ENCODE measurements at regions not wholly inside any gene's neighbourhood (a gene's known extent, or its start where the extent isn't known, plus 50 kb on each side); places are given as distances from the start of the nearest gene placed in this dataset.

DNA sequence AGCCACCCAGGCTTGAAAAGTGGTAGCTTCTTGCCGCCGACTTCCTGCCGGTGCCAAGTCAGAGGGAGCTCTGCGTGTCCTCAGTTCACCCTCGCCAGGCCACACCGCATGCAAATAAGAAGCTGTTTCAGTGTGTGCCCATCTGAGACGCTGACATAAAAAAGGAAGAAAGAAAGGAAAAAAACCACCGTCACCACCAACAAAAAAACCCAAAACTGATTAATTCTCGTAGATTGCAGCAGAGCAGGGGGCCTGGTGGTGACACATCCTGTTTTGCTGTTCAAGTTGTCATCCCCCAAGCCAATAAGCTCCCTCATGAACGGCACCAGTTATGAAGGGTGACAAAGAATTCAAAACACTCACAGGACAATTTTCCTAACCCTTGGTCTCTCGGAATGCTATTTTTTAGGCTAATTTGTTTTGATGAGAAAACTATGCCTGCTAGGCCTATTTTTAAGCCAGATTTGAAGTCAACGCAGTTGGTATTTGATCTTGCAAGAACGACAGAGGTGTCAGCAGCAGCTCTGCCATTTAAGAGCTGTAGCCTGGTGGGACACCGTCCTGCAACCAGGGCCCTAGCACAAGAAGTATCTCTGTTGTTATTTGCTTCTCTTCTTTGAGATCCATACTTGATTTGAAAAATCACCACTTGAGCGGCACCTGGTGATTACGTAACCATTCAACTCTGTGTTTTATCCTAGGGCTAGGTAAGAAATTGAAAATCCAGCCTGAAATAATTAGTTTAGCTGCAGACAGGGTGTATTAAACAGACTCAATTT is 145.6 kb downstream of the PFKFB3 start:
- no peaks in the 10 kb centered on the region for H3K27me3 ChIP-seq (ENCODE audit: control insufficient read depth, insufficient read depth, low read length)
- POLR2A ChIA-PET, result no interaction called here
- no peaks in the 10 kb centered on the region for H3K36me3 ChIP-seq (ENCODE audit: control insufficient read depth, insufficient read depth, low read length)
- TF ChIP-seq, protein P1, sequence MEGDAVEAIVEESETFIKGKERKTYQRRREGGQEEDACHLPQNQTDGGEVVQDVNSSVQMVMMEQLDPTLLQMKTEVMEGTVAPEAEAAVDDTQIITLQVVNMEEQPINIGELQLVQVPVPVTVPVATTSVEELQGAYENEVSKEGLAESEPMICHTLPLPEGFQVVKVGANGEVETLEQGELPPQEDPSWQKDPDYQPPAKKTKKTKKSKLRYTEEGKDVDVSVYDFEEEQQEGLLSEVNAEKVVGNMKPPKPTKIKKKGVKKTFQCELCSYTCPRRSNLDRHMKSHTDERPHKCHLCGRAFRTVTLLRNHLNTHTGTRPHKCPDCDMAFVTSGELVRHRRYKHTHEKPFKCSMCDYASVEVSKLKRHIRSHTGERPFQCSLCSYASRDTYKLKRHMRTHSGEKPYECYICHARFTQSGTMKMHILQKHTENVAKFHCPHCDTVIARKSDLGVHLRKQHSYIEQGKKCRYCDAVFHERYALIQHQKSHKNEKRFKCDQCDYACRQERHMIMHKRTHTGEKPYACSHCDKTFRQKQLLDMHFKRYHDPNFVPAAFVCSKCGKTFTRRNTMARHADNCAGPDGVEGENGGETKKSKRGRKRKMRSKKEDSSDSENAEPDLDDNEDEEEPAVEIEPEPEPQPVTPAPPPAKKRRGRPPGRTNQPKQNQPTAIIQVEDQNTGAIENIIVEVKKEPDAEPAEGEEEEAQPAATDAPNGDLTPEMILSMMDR (IDR thresholded peaks at IDR 0.05; ENCODE audit: insufficient read depth, low read depth, low read length), result no peak
- no peak overlapping the region for H3K4me3 ChIP-seq (ENCODE audit: low read depth, low read length)
- CTCF ChIA-PET, result interaction anchor here (0.6 kb wide), 1 partner anchor 58 kb away, joined by 3 read pairs; no protein-coding TSS in a partner anchor
- DNase-seq (ENCODE audit: low read depth), result peak; percentile 20

DNA sequence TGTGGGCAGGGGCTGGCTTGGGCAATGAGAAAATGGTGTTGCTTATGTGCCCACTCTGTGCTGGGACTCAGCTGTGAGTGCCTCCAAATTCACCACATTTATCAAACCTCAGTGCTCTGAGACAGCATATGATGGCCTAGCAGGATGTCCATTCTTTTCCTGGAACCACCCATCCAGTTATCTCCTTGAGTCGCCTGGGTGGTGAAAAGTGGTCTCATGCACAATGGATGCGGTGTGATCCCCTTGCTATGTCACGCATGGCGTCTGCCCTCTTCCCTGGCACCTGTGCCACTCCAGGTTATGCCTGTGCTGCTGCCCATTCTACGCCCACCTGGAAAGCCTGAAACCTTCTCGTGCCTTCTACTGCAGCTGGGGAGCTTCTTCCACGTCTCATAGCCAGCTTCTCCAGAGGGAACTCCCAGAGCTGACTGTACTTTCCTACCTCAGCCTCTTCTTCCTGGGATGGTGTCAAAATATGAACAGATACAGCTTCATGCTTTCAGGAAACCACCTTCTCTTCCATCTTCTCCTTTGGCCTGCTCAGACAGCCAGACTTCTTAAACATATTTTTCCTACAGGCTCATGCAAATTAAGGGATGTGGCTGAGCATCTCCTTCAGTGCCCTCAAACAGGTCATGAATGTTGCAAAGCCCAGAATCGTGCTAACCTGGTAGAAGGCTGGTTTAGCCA is 147.3 kb downstream of the PFKFB3 start:
- TF ChIP-seq, protein P1 (IDR thresholded peaks at IDR 0.05; ENCODE audit: insufficient read depth, low read depth, low read length), result no peak
- POLR2A ChIA-PET, result no interaction called here
- CTCF ChIA-PET, result interaction anchor here (0.8 kb wide), 1 partner anchor 11 kb away, joined by 3 read pairs; no protein-coding TSS in a partner anchor
- Histone ChIP-seq H3K27me3 (ENCODE audit: control insufficient read depth, insufficient read depth, low read length) (no peaks in the 10 kb centered on the region), H3K4me3 (ENCODE audit: low read depth, low read length) (no peak overlapping the region), H3K36me3 (ENCODE audit: control insufficient read depth, insufficient read depth, low read length) (no peaks in the 10 kb centered on the region)
- DNase-seq (ENCODE audit: low read depth), result no peak

DNA sequence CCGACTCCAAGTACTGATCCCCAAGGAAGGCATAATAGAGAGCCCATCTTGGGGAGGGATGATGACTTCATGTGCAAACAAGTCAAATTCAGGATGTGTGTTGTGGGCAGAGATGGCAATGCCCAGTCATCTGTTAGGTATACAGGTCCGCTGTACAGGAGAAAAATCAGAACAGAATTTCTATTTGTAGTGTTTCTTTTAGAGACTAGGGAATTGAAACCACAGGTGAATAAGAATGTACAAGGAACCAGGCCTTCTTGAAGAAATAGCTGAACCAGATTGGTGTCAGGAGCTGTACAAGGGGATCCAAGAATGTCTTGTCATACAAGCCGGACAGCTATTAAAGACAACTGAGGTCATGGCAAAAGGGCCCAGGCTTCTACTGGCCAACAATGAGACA is 147.9 kb downstream of the PFKFB3 start:
- DNase-seq (ENCODE audit: low read depth), result no peak
- TF ChIP-seq, protein P1 (IDR thresholded peaks at IDR 0.05; ENCODE audit: insufficient read depth, low read depth, low read length), result no peak
- Histone ChIP-seq H3K27me3 (ENCODE audit: control insufficient read depth, insufficient read depth, low read length) (no peaks in the 10 kb centered on the region), H3K36me3 (ENCODE audit: control insufficient read depth, insufficient read depth, low read length) (no peaks in the 10 kb centered on the region), H3K4me3 (ENCODE audit: low read depth, low read length) (no peak overlapping the region)
- ChIA-PET CTCF (interaction anchor here (0.7 to 0.8 kb wide), 2 partner anchors 10 to 51 kb away, joined by 3 read pairs; no protein-coding TSS in a partner anchor), POLR2A (no interaction called here)

DNA sequence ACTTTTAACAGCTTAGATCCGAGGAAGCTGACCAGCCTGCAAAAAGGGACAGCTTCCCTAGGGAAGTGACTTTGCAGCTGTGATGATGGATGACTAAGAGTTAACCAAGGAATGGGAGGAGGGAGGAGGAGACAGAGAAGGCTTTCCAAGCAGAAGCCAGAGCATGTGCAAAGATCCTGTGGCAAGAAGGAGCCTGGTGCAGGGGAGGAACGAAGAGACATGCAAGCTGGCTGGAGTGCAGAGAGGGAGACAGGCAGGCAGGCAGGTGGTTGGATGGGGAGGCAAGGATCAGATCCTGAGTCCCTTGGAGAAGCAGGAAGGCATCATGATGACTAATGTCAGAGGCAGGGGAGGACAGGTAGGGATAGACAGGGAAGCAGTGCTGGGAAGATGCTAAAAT is 148.8 kb downstream of the PFKFB3 start:
- ChIA-PET CTCF (interaction anchor here (0.6 kb wide), 1 partner anchor 9 kb away, joined by 3 read pairs; no protein-coding TSS in a partner anchor), POLR2A (no interaction called here)
- TF ChIP-seq, protein P1 (IDR thresholded peaks at IDR 0.05; ENCODE audit: insufficient read depth, low read depth, low read length), result no peak
- H3K36me3 ChIP-seq (ENCODE audit: control insufficient read depth, insufficient read depth, low read length), result no peaks in the 10 kb centered on the region
- DNase-seq (ENCODE audit: low read depth), result no peak
- no peaks in the 10 kb centered on the region for H3K27me3 ChIP-seq (ENCODE audit: control insufficient read depth, insufficient read depth, low read length)
- no peak overlapping the region for H3K4me3 ChIP-seq (ENCODE audit: low read depth, low read length)

DNA sequence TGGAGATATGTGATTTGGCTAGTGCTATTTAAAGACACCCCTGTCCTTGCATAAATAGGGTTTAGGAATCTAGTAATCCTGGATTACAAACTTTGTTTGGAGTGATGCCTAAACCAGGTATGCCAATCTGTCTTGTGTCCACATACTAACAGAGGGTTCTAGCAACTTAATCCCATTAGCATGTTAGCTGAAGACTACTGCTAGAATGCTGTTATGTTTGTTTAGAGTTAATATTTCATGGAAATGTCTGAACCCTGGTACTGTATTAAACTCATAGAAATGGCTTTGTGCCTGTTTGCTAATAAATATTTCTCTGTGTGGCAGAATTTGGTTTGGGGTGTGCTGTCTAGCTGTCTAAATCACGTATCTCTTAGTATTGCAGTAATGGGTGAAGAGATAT is 150.8 kb downstream of the PFKFB3 start:
- Histone ChIP-seq H3K4me3 (ENCODE audit: low read depth, low read length) (no peak overlapping the region), H3K36me3 (ENCODE audit: control insufficient read depth, insufficient read depth, low read length) (no peaks in the 10 kb centered on the region), H3K27me3 (ENCODE audit: control insufficient read depth, insufficient read depth, low read length) (no peaks in the 10 kb centered on the region)
- ChIA-PET POLR2A (no interaction called here), CTCF (interaction anchor here (1.1 kb wide), 1 partner anchor 48 kb away, joined by 4 read pairs; no protein-coding TSS in a partner anchor)
- TF ChIP-seq, protein P1 (IDR thresholded peaks at IDR 0.05; ENCODE audit: insufficient read depth, low read depth, low read length), result no peak
- DNase-seq (ENCODE audit: low read depth), result no peak
